Dedifferentiated amniotic fluid mesenchymal stem cell (primary cell): ENCODE measurements at regions not wholly inside any gene's neighbourhood (a gene's known extent, or its start where the extent isn't known, plus 50 kb on each side); places are given as distances from the start of the nearest gene placed in this dataset.
"Not testable (repeated sequence)": the region's sequence is repeated elsewhere in the genome, so short reads cannot be mapped to it uniquely, and the experiment has no call there.

Experiments used
- DNase-seq: peaks from one replicate; pipeline ENCODE4 v3.0.0-alpha.2; 2016; ENCODE audit errors: extremely low spot score

GRCh38 chr15:84547150-84547549, 53.7 kb upstream of the ZSCAN2 start:
- DNase-seq, result not testable (repeated sequence)

- DNase-seq, result peak; percentile 18
These were observed 50.3 kb upstream of the ZSCAN2 start for GRCh38 chr15:84550503-84550902.
